ENCODE measurements at regions not wholly inside any gene's neighbourhood (a gene's known extent, or its start where the extent isn't known, plus 50 kb on each side); places are given as distances from the start of the nearest gene placed in this dataset.
"Not testable (repeated sequence)": the region's sequence is repeated elsewhere in the genome, so short reads cannot be mapped to it uniquely, and the experiment has no call there.

DNA sequence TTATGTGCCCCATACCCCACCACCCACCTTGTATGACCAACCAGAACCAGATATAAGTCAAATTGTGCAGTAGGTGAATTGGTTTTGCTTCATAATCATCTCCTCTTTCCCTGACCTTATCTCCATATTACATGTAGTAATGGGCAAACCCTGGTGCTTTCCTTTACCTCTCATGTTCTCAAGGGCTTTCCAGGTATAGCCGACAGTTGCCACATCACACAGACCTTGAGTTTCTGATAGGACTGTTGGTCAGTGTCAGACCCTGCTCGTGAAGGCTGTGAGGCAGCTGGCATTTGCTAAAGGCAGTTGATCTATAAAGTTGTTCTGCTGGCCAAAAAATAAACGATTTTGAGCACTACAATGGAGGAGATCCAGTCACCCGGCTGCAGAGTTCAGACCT, 145.9 kb downstream of the ALX1 start:
- no peak for DNase-seq

DNA sequence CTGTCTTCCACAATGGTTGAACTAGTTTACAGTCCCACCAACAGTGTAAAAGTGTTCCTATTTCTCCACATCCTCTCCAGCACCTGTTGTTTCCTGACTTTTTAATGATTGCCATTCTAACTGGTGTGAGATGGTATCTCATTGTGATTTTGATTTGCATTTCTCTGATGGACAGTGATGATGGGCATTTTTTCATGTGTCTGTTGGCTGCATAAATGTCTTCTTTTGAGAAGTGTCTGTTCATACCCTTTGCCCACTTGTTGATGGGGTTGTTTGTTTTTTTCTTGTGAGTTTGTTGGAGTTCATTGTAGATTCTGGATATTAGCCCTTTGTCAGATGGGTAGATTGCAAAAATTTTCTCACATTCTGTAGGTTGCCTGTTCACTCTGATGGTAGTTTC, 153.1 kb downstream of the ALX1 start:
- not testable (repeated sequence) for DNase-seq

DNA sequence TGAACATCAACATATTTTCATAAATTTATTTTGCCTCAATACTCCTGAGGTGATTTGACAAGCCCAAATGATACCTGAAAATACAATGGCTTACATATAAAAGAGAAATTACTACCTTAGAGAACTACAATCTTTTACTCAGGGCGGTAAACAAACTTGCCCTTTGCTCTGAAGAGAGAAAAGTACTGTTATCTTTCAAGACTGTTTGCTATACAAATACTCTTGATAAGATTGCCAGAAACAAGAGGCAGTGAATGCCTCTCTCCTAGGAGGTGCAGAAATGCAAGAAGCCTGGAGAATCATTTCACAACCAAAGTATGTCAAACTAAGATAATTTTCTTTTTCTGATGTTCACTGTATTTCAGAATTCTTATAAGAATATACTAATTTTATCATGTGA, 160.3 kb downstream of the ALX1 start:
- DNase-seq, result no peak

DNA sequence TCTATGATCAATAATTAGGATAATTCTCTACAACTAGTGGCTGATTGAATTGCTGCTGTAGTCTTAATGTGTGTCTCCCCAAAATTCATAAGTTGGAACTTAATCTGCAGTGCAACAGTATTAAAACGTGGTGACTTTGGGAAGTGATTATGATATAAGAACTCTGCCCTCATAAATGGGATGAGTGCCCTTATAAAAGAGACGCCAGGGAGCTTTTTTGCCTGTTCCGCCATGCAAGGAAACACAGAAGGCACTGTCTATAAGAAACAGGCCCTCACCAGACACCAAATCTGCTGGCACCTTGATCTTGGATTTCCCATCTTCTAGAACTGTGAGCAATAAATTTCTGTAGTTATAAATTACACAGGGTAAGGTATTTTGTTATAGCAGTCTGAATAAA, 161.0 kb downstream of the ALX1 start:
- DNase-seq, result no peak

DNA sequence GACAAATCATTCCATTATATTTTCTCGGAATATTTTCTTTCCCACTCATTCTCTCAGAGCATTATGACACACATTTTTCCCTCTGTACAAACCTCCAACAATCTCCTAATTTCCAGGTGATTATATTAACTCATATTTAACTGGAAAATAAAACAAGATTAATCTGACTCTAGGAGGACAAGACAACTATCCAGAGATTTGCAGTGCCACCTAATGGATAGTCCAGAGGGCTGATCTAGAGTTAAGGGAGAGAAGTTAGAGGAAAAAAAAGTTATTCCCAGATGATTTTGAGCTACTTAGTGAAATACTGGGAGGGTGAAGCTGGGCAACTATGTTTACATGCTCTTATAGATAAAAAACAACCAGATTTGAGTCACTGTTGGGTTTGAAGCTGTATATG, 161.7 kb downstream of the ALX1 start:
- peak; percentile 31 for DNase-seq

DNA sequence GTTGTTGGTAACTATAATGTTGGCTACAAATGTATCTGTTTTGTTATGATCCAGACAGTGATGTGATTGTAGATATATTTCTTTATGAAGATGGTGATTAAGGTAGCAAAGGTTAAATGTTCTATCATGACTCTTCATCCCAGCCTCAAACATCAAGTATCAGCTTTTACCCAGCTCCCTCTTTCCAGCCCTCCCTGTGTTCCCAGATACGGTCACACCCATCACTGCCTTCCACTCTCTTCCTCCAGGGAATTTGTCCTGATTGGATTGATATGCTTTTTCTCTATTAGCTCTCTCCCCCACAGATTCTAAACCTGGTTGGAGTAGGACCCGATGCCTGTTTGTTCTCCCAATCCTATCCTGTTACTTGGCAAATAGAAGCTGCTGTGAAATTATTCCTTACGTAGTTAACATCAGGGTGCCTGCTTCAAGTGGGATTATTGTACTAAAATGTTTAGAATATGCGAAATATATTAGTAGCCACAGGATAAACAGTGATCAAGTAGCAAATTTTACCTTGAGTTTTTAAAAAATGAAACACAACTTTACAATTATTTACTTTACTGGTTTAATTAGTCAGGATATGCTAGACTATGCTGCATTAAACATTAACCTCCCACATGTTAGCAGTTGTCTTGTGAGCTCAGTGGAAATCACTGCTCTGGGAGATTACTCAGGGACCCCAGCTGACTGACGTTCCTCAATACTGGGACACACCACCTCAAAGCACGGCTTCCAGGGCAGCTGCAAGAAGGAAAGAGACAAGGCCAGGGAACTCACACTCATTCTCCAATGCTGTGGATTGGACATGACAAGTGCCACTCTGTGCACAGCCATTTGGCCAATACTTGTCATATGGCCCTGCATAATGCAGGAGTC, 165.3 kb downstream of the ALX1 start:
- DNase-seq, result peak; percentile 73

DNA sequence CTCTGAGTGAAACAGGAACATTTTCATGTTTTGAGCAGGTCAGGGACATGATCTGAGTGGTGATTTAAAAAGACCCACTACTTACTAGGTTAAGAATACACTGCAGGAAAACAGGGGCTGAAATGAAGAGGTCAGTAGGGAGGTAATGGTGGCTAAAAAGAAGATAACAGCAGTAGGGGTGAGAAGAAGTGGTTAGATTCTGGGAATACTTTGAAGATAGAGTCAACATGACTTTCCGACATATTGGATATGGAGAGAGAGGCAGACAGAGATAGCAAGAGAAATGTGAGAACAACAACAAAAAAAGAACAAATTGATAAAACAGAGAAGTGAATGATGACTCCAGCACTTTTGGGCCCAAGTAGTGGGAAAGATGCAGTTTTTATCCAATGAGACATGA, 168.0 kb downstream of the ALX1 start:
- no peak for DNase-seq

DNA sequence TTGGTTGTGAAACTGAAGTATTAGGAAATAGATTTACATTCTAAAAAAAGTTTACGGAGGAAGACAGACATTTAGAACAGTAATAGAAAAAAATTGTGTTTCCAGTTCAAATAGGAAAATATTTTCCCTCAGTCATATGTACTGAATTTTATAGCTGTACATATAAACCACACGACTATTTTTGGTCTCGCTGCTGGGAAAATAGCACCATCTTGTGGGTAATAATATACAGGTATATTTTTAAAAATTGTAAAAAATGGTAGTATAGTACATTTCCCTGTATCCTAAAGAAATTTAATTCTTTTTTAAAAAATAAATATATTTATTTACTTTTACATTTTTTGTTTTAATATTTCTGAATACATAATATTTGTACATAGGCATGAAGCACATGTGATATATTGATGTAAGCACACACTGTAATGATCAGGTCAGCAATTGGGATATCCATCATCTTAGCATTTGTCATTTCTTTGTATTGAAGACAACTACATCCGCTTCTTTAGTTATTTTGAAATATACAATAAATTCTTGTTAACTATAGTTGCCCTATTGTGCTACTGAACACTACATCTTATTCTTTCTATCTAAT, 168.6 kb downstream of the ALX1 start:
- peak; percentile 48 for DNase-seq

DNA sequence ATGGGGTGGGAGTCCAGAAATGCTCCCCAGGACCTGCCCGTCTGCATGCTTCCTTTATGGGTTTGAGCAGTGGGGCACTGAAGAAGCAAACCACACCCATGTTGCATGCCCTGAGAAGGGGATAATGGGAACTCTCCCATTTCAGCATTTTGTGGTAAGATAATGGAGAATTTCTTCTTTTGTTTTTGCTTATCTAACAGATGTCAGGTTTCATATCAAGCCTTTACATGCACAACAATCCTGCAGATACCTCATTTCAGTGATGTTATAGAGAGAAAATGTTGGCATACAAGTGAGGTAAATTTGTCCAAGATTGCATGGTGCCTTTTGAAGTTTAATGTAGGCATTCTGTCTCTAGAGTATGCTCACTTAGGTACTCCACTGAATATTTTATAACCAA, 177.0 kb downstream of the ALX1 start:
- no peak for DNase-seq

DNA sequence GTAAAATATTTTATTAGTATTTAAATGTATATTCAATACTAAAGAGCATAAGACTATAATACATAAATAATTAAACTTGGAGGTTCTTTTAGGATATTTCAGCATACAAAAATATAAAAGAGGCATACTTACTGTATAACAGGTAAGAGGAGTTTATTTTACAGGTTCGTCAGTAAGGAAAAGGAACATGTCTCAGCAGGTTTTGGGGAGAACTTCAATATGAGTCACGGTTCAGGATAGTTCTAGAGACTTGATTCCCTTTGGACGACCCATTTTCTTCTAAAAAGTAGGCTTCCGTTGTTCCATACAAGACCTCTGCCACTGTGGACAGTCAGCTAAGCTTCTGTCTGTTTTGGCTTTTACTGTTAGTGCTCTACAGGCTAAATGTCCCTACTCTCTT, 181.1 kb downstream of the ALX1 start:
- DNase-seq, result no peak

DNA sequence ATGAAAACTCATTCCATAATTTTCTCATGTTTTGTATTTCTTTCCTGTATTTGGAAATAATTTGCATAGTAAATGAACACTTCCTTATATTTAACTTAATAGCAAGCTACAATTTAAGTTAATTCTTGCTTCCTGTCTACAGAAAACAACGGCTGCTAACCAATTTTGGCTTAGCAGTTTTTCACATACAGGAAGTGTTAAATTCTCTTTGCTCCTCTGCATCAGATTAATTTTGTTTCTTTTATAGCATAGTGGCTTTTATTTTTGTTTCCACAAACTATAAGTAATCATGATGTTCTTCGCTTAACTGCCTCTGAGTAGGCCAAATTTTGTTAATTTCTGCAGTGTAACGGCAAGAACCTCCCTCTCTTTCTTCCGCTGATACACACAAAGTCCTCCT, 182.9 kb downstream of the ALX1 start:
- DNase-seq, result no peak

DNA sequence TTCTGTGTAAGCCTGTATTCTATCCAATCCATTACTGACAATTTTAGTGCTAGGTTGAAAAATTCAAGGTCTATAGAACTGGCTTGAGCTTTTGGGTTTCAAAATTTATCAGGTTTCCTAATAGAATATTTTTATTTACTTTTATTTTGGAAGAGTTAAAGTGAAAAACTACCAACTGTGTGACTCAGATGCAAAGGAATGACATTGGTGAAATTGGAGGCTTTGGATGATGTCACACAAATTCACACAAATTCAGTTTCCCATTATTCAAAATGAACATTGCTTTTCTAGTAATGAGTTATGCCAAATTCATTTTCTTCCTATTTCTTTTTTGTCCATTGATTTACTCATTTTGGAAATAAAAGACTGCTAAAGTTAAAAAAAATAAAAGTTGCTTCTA, 186.9 kb downstream of the ALX1 start:
- no peak for DNase-seq

DNA sequence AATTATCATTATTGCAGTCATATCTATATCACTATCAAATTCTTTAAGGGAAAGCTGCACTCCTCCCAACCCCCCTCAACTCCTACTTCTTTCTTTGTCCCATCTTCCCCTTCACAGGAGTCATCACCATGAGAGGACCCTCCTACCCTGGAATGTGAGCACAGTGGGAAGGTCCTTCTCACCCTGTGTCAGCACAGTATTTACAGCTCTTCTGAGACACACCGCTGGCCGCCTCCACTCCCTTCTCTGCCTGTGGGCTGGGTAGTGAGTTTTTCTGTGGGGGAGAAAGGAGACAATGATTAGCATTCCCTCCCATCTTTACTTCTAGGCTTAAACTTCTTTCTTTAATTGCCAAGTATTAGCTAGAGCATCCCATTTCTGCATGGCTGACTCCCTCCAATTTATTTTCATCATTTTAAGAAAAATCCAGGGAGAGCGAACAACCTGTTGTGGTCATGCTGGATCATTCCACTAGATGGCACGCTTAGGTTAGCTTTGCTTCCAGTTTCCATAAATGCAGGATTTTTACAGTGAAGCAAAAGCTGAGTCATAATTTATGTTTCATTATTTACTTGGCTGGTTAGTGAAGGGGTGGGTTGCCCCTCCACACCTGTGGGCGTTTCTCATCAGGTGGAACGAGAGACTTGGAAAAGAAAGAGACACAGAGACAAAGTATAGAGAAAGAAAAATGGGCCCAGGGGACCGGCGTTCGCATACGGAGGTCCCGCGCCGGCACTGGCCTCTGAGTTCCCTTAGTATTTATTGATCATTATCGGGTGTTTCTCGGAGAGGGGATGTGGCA, 188.5 kb downstream of the ALX1 start:
- DNase-seq, result peak; percentile 87

DNA sequence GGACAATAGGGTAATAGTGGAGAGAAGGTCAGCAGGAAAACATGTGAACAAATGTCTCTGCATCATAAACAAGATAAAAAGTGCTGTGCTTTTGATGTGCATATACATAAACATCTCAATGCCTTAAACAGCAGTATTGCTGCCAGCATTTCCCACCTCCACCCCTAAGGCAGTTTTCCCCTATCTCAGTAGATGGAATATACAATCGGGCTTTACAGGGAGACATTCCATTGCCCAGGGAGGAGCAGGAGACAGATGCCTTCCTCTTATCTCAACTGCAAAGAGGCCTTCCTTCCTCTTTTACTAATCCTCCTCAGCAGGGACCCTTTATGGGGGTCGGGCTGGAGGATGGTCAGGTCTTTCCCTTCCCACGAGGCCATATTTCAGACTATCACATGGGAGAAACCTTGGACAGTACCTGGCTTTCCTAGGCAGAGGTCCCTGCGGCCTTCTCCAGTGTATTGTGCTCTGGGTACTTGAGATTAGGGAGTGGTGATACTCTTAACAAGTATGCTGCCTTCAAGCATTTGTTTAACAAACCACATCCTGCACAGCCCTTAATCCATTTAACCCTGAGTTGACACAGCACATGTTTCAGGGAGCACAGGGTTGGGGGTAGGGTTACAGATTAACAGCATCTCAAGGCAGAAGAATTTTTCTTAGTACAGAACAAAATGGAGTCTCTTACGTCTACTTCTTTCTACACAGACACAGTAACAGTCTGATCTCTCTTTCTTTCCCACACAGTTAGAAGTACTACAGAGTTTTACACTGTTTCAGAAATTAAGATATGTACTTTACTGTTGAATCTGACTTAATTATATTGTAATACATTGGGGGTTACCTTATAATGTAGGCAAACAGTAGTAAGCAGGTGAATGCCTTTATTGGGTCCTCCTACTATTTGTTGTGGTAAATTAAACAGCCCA, 189.4 kb downstream of the ALX1 start:
- DNase-seq, result peak; percentile 56

DNA sequence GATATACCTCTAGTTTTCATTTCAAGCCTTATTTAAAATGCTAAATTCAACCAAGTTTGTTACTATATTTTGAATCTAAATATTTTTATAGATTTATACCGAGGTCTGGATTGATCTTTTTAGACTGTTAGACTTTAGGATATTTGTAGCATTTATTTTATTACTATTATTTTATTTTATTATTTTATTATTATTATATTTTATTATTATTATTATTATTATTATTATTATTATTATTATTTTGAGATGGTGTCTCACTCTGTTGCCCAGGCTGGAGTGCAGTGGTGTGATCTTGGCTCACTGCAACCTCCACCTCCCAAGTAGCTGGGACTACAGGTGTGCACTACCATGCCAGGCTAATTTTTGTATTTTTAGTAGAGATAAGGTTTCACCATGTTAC, 195.3 kb downstream of the ALX1 start:
- DNase-seq, result not testable (repeated sequence)

DNA sequence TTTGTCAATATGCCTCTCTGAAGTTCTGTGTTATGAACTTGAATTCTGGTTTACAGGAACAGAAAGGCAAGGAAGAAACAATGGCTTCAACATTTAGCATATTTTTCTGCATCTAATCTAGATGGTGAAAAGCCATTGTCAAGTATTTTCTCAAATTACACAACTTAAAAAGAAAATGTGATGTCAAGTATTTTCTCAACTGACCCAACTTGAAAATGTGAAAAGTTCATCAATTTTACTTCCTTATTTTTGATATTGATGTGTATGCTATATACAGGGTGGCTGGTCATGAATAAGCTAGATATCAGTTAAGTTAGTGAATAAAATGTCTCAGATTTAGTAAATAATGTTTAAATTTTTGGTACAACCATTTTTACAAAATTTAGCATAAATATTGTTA, 196.7 kb downstream of the ALX1 start:
- DNase-seq, result no peak

DNA sequence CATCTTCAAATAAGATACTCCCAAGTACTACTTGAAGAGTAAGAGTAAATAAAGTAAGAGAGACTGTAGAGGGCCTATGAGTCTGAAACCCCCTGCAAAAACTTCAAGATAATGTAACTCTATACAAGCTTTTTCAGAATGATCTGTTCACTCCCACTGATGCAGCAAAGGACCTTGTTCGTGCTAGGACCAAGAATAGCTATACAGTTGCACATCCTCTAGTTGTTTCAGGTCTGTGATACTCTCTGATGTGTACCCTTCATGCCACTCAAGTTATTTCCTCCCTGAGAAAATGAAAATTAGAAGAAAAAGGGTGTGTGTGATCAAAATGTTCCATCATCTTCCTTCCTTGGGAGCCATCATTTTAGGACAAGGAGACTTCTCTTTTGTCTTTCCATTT, 204.4 kb downstream of the ALX1 start:
- DNase-seq, result peak; percentile 23

DNA sequence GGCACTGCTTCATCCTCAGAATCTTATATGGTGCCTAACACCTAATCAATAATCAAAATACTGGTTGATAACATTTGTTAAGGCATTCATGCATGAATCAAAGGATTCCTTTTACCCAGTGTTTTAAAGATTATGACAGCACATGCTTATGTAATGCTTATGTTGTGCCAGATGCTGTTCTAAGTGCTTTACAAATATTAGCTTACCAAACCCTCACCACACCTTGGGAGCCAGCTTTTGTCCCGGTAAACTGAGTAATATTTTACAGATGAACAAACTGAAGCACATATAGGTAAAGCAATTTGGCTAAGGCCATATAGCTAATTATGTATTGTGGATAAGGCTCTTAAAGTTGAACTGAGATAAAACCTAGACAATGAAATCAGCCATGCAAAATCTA, 209.2 kb downstream of the ALX1 start:
- peak; percentile 98 for DNase-seq

DNA sequence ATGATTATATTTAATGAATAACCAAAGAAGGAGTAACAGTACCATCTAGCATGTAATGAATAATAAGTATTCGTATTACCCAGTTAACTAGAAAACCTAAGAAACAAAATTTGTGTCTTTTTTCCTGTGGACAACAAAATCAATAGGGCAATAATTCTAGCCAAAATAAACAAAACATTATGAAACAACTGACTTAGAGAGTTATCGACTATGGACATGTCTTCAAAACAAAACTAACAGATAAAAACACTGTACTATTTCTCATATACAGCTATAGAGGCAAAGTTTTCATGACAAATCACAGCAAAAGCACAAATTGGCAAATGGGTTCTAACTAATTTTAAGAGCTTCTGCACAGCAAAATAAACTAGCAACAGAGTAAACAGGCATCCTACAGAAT, 224.1 kb downstream of the ALX1 start:
- no peak for DNase-seq

DNA sequence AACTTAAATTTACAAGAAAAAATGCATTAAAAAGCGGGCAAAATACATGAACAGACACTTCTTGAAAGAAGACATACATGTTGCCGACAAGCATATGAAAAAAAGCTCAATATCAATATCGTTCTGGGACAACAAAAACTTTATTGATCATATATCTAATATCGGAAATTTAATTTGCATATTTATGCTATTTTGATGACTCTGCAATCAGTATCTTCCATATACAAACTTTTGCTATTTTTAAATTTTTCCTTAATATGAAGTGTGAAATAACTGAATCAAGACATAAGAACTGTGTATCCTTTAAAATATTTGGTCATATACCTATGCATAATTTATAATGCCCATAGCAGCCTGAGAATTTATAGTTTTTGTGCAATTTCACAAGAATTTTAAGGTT, 224.6 kb downstream of the ALX1 start:
- DNase-seq, result no peak

DNA sequence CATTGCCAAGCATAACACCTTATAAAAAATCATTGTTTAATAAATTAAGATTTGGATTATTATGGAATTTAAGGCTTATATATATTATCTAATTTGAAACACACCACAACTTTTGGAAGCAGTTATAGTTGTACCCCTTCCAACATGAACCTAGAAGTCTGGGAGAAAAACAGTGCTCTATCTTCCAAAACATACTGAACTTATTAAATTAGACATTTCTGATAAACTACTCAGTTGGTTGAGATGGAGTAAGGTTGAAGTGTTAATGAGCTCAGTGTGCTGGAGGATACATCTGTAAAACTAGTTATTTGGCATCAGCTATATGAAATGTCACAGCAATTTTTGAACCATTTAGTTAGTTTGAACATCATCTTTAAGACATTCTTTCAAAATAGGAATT, 227.4 kb downstream of the ALX1 start:
- no peak for DNase-seq

DNA sequence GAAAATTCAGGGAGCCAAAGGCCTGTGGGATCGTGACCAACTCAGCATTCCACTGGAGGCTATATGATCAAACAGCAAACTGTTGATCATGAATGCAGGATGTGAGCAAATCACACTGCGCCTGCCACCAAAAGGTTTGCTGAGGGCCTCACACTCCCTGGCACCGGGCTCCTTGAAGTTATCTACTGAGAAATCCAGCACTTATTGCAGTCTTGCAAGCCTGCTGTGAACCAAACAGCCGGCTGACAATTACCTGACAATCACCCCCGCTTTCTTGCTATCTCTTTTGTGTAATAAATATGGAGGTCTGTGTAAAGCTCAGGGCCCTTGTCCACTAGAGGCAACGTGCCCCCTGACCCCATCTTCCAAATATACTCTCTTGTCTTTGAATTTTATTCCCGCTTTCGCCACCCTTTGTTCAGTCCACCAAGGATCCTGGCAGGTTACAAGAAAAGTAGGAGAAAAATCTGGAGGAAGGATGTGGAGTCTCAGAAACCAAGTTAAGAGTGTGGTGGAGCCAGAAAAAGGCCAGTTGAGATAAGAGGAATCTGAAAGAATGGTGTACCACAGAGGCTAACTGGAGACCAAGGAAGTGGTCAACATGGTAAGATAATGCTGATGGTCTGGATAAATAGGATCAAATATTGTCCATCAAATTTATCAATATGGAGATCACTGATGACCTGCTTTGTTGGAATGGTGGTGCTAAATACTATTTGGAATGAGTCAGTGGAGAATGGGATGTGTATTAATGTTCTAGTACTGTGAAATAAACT, 229.2 kb downstream of the ALX1 start:
- no peak for DNase-seq
